GM19023 (cell line): ENCODE measurements at regions not wholly inside any gene's neighbourhood (a gene's known extent, or its start where the extent isn't known, plus 50 kb on each side); places are given as distances from the start of the nearest gene placed in this dataset.

Source experiments
- ATAC-seq: cut with Tn5 transposase; IDR thresholded peaks from one replicate; pipeline ENCODE4 v1.9.1; 2021; ENCODE audit warnings: mild to moderate bottlenecking, moderate library complexity; ENCODE audit not compliant: unreplicated experiment

DNA sequence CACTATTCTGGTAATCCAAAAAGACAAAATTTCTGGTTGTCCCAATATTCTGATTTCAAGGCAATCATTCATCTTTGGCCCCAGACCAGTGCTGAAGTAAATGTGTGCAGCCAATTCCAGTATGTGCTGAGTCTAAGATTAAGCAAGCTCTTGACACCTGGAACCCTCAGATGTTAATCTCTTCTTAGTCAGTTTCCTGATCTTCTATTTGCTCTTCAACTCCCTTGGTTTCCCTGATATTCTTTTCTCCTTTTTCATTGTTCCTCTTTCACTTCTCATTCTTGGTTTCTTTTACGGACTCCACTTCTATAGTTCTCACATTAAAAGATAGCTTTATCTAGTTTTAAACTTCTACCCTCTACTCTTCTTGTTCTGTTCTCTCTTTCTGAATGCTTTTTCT lies 445.7 kb upstream of the FANCL start:
- no peak for ATAC-seq

DNA sequence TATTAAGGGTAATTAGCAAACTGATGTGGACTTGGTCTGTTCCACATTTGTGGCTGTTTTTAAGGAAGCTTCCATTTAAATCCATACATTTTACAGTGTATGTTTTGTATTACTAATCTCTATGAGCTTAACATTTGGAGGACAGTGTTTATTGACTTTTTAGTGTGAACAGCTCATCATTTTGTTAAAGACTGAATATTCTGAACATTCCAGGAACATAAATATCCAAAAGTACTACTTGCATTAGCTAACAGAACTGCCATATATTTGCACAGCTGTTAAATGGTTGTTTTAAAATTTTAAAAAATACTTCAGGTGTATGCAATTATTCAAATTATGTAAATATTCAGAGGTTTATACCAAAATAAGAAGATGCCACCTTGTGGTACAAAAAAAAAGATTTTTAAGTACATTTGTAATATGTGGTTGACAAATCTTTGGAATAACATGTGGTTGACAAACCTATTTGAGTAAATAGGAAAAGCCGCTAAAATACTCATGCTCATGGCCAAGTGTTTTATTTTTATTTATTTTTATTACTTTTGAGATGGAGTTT lies 439.7 kb upstream of the FANCL start:
- ATAC-seq: no peak

GRCh38 chr2:58677748-58678147 lies 436.6 kb upstream of the FANCL start:
- no peak for ATAC-seq

DNA sequence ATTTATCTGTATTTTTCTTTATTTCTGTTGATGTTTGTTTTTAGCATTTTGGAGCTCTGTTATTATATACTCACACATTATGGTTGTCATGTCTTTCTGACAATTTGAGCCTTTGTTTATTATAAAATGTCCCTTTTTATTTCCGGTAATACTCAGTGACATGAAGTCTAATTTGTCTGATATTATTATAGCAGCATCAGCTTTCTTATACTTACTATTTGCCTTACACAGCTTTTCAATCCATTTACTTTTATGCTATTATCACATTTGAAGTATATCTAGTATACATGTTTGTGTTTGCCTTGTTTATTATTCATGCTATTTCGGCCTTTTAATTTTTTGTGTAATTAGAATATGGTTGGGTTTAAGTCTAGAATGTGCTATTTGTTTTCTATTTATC lies 430.6 kb upstream of the FANCL start:
- ATAC-seq: no peak

DNA sequence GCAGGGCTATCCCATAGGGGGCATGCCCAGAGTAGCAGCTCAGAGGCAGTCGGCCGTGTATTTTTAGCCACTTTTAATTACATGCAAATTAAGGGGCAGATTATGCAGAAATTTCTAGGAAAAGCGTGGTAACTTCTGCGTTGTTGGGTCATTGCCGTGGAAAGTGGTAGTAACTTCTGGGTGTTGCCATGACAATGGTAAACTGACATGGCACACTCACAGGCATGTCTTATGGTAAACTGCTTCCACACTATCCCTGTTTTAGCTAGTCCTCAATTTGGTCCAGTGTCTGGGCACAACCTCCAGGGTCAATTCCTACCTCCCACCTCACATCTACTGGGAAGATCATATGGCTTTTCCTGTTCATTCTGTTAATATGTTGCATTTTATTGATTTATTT lies 428.9 kb upstream of the FANCL start:
- ATAC-seq: no peak

DNA sequence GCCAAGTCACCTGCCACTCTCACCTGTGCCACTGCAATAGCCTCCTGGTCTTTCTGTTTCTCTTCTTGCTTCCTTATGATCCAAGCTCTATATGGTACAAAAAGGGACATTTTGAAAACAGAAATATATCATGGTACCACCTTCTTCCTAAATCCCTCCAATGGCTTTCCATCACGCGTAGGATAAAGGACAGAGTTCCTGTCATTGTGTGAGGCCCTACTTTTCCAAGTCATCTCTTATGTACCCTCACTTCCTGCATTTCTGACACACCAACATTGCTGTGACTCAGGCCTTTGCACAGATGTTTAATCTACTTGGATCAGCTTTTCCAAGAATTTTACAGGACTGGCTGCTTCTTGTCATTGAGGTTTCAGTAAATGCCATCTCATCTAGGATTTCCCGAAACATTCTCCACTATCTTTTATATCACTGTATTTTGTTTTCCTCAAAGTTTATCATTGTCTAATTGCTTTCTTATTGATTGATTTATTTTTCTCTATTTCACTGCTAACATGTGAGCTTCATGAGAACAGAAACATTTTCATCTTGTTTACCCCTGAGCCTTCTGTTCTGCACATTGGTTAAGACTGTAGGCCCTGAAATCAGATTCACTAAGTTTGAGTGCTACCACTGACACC lies 426.1 kb upstream of the FANCL start:
- no peak for ATAC-seq

GRCh38 chr2:58666323-58666970 lies 425.3 kb upstream of the FANCL start:
- ATAC-seq: no peak

DNA sequence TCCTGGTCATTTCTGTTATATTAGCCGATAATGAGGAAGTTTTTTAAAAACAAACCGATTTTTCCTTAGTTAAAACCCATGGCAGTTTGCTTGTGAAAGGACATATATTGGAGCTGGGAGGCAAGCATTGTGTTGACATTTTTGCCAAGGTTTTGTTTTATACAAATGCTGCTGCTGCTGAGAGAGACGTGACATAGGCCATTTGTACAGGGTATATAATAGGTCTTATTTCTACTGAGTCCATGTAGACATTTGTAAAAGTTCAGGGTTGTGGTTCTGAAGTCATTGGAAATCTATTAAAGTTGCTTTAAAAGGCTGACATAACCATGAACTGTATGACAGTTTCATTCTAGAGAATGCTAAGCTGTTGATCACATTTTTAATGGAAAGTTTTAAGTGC lies 424.0 kb upstream of the FANCL start:
- ATAC-seq: no peak

DNA sequence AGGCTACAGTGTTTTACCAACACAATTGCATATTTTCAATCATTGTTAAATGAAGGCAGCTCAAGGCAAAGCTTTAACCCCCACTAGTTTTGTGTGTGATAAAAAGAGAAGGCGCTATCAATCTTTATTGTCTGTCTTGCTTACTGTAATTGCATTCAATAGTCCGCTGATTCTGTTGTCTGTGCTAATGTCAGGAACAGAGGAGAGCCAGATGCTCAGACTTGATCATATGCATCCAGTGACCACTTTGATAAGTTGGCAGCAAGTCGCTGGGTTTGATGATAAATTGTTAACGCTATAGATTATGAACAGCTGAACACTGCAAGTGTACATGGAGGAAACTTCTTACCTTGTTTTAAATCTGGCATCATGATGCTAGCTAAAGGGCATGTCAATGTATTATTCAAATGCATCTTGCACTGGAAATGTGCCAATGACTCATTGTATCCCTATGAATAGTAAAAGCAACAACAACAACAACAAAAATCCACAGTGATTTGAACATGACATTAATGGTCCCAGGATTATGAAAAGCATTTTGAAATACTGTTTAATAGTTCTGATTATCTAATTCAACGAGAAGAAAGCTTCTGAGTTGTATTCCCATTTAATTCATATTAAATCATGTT lies 423.5 kb upstream of the FANCL start:
- no peak for ATAC-seq

DNA sequence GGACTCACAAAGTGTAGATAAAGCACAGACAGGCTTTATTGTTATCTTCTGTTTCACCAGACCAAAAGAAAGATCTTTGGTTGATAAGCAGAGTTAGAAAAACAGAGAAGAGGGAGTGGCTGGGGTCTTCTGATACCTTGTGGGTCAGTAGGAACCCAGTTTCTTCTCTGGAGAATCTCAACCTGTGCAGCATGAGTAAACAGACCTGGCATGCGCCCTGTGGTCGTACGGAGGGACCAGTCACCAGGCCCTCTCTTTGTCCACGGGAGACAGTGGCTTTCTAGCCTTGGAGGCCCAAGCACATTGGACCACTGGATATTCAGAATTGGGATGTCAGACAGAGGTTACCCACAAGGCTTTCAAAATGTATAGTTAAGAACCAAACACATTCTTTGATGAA lies 418.9 kb upstream of the FANCL start:
- ATAC-seq: no peak

- no peak for ATAC-seq
These were observed 414.0 kb upstream of the FANCL start for GRCh38 chr2:58655152-58655551.

- ATAC-seq: no peak
These were observed 410.8 kb upstream of the FANCL start for GRCh38 chr2:58651930-58652329.

- no peak for ATAC-seq
These were observed 409.7 kb upstream of the FANCL start for GRCh38 chr2:58650781-58651180.

DNA sequence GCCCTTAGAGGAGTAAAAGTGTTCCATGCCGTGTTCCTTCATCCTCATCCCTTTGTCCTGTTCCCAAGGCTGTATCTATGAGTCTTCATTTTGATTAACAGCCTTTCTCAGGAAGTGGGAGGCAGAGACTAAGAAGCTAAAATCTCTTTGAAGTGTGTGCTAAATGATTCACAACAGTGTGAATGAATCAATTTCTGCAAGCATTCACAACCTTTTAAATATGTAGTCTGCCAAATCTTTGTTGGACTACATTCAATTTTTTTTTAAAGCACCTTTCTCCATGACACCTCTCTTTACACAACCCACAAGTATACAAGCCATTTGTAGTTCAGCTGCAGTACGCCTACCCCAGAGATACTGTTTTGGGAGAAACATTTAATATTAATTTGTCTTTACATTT lies 408.6 kb upstream of the FANCL start:
- no peak for ATAC-seq

GRCh38 chr2:58645017-58645416 lies 403.9 kb upstream of the FANCL start:
- ATAC-seq: no peak

GRCh38 chr2:58644451-58644850 lies 403.3 kb upstream of the FANCL start:
- ATAC-seq: no peak

GRCh38 chr2:58641001-58641400 lies 399.9 kb upstream of the FANCL start:
- no peak for ATAC-seq

DNA sequence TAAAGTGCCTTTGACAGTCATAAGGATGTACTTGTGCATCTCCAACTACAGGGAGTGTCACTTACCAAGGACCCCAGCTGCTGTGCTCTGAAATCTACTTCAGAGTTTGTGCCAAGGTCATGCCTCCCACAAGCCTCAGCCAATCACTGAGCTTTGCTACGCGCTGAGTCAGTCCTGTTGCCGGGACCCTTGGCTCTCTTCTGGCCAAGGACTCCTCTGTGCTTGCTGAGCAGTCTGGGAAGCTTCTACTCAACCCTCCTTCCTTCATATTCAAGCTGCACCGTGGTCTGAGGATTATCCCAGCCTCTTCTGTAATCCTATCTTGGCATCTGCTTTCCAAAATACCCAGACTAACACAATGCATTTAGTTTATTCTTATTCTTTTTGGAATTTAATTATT lies 398.9 kb upstream of the FANCL start:
- ATAC-seq: no peak

GRCh38 chr2:58638256-58638805 lies 397.2 kb upstream of the FANCL start:
- no peak for ATAC-seq

- no peak for ATAC-seq
These were observed 395.7 kb upstream of the FANCL start for GRCh38 chr2:58636872-58637271.

- no peak for ATAC-seq
These were observed 394.8 kb upstream of the FANCL start for GRCh38 chr2:58635801-58636375.
